Osteocyte (in vitro differentiated cells): ENCODE measurements at regions not wholly inside any gene's neighbourhood (a gene's known extent, or its start where the extent isn't known, plus 50 kb on each side); places are given as distances from the start of the nearest gene placed in this dataset.

Experiments used
- DNase-seq: peaks from one replicate; pipeline ENCODE4 v3.0.0; 2021; ENCODE audit warnings: mixed read lengths; ENCODE audit not compliant: unreplicated experiment; ENCODE audit errors: extremely low spot score
- H3K27ac Mint-ChIP-seq: one replicate; pipeline ENCODE4 v1.8.0; 2021; ENCODE audit warnings: mild to moderate bottlenecking, mixed read lengths; ENCODE audit not compliant: unreplicated experiment
- H3K27me3 Mint-ChIP-seq: one replicate; pipeline ENCODE4 v1.8.0; 2021; ENCODE audit warnings: mixed read lengths; ENCODE audit not compliant: unreplicated experiment
- H3K36me3 Mint-ChIP-seq: one replicate; pipeline ENCODE4 v1.8.0; 2021; ENCODE audit warnings: mixed read lengths; ENCODE audit not compliant: unreplicated experiment
- H3K4me1 Mint-ChIP-seq: one replicate; pipeline ENCODE4 v1.8.0; 2021; ENCODE audit warnings: mixed read lengths; ENCODE audit not compliant: unreplicated experiment
- H3K4me3 Mint-ChIP-seq: one replicate; pipeline ENCODE4 v1.8.0; 2021; ENCODE audit warnings: mild to moderate bottlenecking, moderate library complexity, mixed read lengths; ENCODE audit not compliant: unreplicated experiment
- H3K9me3 Mint-ChIP-seq: one replicate; pipeline ENCODE4 v1.8.0; 2021; ENCODE audit warnings: mixed read lengths; ENCODE audit not compliant: unreplicated experiment
- TF ChIP-seq, protein P1 (sequence below): fragments of 200-600 bp; sonication (generic); IDR thresholded peaks from 2 replicates; pipeline ENCODE4 v1.5.0; 2021; ENCODE audit warnings: antibody characterized with exemption, mild to moderate bottlenecking, moderate library complexity

DNA sequence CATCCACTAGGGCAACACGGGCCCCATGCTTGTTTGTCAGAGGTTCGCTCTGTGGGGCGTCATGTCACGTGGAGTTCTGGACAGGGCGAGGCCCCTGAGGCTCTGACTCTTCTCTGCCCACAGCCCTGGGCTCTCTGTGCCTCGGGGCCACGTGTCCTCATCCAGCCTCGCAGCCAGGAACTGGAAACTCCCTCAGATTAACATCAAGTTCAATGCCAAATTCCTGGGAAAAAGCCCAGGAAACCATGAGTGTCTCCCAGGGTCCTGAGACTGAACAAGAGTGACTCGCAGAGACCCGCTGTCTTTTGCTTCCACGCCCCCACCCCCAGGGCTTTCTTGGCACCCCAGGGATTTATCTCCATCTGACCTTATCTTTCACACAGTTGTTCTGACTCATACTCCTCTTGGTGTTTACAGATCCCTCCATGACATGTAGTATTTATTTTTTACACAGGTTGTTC lies 174.0 kb upstream of the PIEZO2 start:
- H3K4me3 Mint-ChIP-seq: peak overlapping the region; percentile 14

GRCh38 chr18:11322716-11323115 lies 173.3 kb upstream of the PIEZO2 start:
- peaks cover 5% of the 10 kb centered on the region for H3K9me3 Mint-ChIP-seq
- H3K27ac Mint-ChIP-seq: peak overlapping the region; percentile 92
- no peak for DNase-seq
- H3K4me3 Mint-ChIP-seq: no peak overlapping the region
- no peaks in the 10 kb centered on the region for H3K27me3 Mint-ChIP-seq
- TF ChIP-seq, protein P1, sequence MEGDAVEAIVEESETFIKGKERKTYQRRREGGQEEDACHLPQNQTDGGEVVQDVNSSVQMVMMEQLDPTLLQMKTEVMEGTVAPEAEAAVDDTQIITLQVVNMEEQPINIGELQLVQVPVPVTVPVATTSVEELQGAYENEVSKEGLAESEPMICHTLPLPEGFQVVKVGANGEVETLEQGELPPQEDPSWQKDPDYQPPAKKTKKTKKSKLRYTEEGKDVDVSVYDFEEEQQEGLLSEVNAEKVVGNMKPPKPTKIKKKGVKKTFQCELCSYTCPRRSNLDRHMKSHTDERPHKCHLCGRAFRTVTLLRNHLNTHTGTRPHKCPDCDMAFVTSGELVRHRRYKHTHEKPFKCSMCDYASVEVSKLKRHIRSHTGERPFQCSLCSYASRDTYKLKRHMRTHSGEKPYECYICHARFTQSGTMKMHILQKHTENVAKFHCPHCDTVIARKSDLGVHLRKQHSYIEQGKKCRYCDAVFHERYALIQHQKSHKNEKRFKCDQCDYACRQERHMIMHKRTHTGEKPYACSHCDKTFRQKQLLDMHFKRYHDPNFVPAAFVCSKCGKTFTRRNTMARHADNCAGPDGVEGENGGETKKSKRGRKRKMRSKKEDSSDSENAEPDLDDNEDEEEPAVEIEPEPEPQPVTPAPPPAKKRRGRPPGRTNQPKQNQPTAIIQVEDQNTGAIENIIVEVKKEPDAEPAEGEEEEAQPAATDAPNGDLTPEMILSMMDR: no peak
- no peaks in the 10 kb centered on the region for H3K36me3 Mint-ChIP-seq
- peaks cover 78% of the 10 kb centered on the region for H3K4me1 Mint-ChIP-seq

More for the DNA sequence above, 174.0 kb upstream of the PIEZO2 start:
- Mint-ChIP-seq H3K4me1 (peaks cover 83% of the 10 kb centered on the region), H3K9me3 (peaks cover 5% of the 10 kb centered on the region), H3K27ac (peak overlapping the region; percentile 92), H3K36me3 (no peaks in the 10 kb centered on the region), H3K27me3 (no peaks in the 10 kb centered on the region)
- TF ChIP-seq, protein P1: no peak
- no peak for DNase-seq

DNA sequence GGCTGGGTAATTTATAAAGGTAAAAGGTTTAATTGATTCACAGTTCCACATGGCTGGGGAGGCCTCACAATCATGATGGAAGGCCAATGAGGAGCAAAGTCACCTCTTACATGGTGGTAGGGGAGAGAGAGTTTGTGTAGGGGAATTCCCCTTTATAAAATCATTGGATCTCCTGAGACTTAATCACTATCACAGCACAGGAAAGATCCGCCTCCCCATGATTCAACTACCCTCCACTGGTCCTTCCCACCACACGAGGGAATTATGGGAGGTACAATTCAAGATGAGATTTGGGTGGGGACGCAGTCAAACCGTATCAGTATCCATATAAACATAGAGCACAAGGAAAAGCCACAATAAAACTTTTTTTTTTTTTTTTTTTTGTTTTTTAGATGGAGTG lies 172.6 kb upstream of the PIEZO2 start:
- Mint-ChIP-seq H3K27ac (peak overlapping the region; percentile 81), H3K9me3 (peaks cover 5% of the 10 kb centered on the region), H3K4me1 (peaks cover 71% of the 10 kb centered on the region), H3K27me3 (no peaks in the 10 kb centered on the region), H3K4me3 (no peak overlapping the region), H3K36me3 (no peaks in the 10 kb centered on the region)
- TF ChIP-seq, protein P1: no peak
- DNase-seq: no peak

DNA sequence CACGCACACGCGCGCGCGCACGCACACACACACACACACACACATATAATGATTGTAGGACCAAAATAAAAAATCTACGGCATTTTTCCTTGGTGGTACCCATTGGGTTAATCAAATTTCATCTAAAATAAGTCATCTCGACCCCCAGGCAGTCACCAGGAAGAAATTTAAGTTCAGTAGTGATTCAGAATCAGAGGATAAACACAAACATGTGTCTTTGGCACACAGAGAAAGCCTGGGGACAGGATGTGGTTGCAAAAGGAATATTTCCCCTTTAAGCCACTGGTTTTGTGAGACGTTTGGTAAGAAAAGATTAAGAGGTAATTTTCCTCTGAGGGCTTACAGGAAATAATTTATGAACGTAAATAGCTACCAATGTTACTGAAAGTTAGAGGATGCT lies 171.6 kb upstream of the PIEZO2 start:
- TF ChIP-seq, protein P1: no peak
- Mint-ChIP-seq H3K4me1 (peaks cover 60% of the 10 kb centered on the region), H3K27ac (peak overlapping the region; percentile 81), H3K4me3 (peak overlapping the region; percentile 19), H3K36me3 (no peaks in the 10 kb centered on the region), H3K27me3 (no peaks in the 10 kb centered on the region), H3K9me3 (peaks cover 5% of the 10 kb centered on the region)
- DNase-seq: no peak

DNA sequence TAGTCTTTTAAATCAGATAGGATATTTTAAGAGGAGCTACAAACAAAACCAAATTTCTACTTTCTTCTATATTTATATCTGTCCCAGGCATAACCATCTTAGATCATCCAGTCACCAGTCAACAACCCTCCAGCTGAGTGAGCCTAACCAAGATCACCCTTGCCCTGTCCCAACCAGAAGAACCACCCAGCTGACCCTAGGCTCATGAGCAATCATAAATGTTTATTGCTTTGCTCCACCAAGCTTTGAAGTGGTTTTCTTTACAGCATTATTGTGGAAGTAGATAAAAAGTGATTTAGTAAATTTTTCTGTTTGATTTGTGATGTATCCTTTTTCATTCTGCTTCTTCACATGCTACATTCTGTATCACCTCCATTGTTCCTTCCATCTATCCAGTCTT lies 167.2 kb upstream of the PIEZO2 start:
- Mint-ChIP-seq H3K27me3 (no peaks in the 10 kb centered on the region), H3K27ac (no peak overlapping the region), H3K36me3 (peaks cover 4% of the 10 kb centered on the region), H3K4me3 (no peak overlapping the region), H3K4me1 (peaks cover 20% of the 10 kb centered on the region), H3K9me3 (peaks cover 5% of the 10 kb centered on the region)
- DNase-seq: no peak
- TF ChIP-seq, protein P1: no peak
